ACC112 (cell line): ENCODE measurements at regions not wholly inside any gene's neighbourhood (a gene's known extent, or its start where the extent isn't known, plus 50 kb on each side); places are given as distances from the start of the nearest gene placed in this dataset.

Source experiments
- H2AFZ ChIP-seq: fragments of 200-600 bp; sonication (generic); one replicate; pipeline ENCODE4 v1.6.0; 2017; ENCODE audit warnings: antibody characterized with exemption, low read length; ENCODE audit not compliant: unreplicated experiment
- H3K27ac ChIP-seq: fragments of 200-600 bp; sonication (generic); 2 replicates; pipeline ENCODE4 v1.5.1; 2014; ENCODE audit warnings: low read depth, mild to moderate bottlenecking, antibody characterized with exemption, low read length, moderate library complexity
- H3K27me3 ChIP-seq: fragments of 200-600 bp; sonication (generic); 2 replicates; pipeline ENCODE4 v1.6.1; 2014; ENCODE audit warnings: mild to moderate bottlenecking, antibody characterized with exemption, low read length, moderate library complexity, mixed read lengths; ENCODE audit not compliant: insufficient read depth
- H3K36me3 ChIP-seq: fragments of 200-600 bp; sonication (generic); 2 replicates; pipeline ENCODE4 v1.6.1; 2016; ENCODE audit warnings: mild to moderate bottlenecking, antibody characterized with exemption, low read length, moderate library complexity, mixed read lengths; ENCODE audit not compliant: insufficient read depth
- H3K4me1 ChIP-seq: fragments of 200-600 bp; sonication (generic); one replicate; pipeline ENCODE4 v1.6.1; 2016; ENCODE audit warnings: low read length, mixed read lengths; ENCODE audit not compliant: insufficient read depth, unreplicated experiment, control insufficient read depth
- H3K4me3 ChIP-seq: fragments of 200-600 bp; sonication (generic); 2 replicates; pipeline ENCODE4 v1.5.1; 2014; ENCODE audit warnings: mild to moderate bottlenecking, low read depth, low read length
- H3K79me2 ChIP-seq: fragments of 200-600 bp; sonication (generic); one replicate; pipeline ENCODE4 v1.6.0; 2016; ENCODE audit warnings: low read length; ENCODE audit not compliant: control insufficient read depth, unreplicated experiment, insufficient read depth

GRCh38 chr12:91854725-91855124 is 290.9 kb downstream of the BTG1 start:
- no peaks in the 10 kb centered on the region for H3K36me3 ChIP-seq
- H3K27ac ChIP-seq: peak overlapping the region; percentile 42

GRCh38 chr12:91853350-91854127 is 292.1 kb downstream of the BTG1 start:
- Histone ChIP-seq H3K27ac (no peak overlapping the region), H3K4me3 (no peak overlapping the region), H3K79me2 (no peaks in the 10 kb centered on the region), H3K27me3 (no peaks in the 10 kb centered on the region), H3K36me3 (no peaks in the 10 kb centered on the region), H2AFZ (no peak overlapping the region), H3K4me1 (peaks cover 25% of the 10 kb centered on the region)

More at GRCh38 chr12:91854725-91855124, 290.9 kb downstream of the BTG1 start:
- no peak overlapping the region for H3K4me3 ChIP-seq
- H2AFZ ChIP-seq: peak overlapping the region; percentile 2
- no peaks in the 10 kb centered on the region for H3K79me2 ChIP-seq
- H3K27me3 ChIP-seq: no peaks in the 10 kb centered on the region
- peaks cover 25% of the 10 kb centered on the region for H3K4me1 ChIP-seq

GRCh38 chr12:91852634-91853033 is 293.0 kb downstream of the BTG1 start:
- H3K4me3 ChIP-seq: no peak overlapping the region
- no peaks in the 10 kb centered on the region for H3K27me3 ChIP-seq
- H3K79me2 ChIP-seq: no peaks in the 10 kb centered on the region
- H3K27ac ChIP-seq: no peak overlapping the region
- no peak overlapping the region for H2AFZ ChIP-seq
- peaks cover 25% of the 10 kb centered on the region for H3K4me1 ChIP-seq
- no peaks in the 10 kb centered on the region for H3K36me3 ChIP-seq

- no peaks in the 10 kb centered on the region for H3K27me3 ChIP-seq
- H3K36me3 ChIP-seq: no peaks in the 10 kb centered on the region
- H3K4me1 ChIP-seq: peaks cover 25% of the 10 kb centered on the region
- no peak overlapping the region for H2AFZ ChIP-seq
- H3K4me3 ChIP-seq: no peak overlapping the region
- H3K79me2 ChIP-seq: no peaks in the 10 kb centered on the region
- no peak overlapping the region for H3K27ac ChIP-seq
These were observed 293.7 kb downstream of the BTG1 start for GRCh38 chr12:91851741-91852477.

- H2AFZ ChIP-seq: no peak overlapping the region
- H3K4me1 ChIP-seq: no peaks in the 10 kb centered on the region
- H3K36me3 ChIP-seq: no peaks in the 10 kb centered on the region
- no peaks in the 10 kb centered on the region for H3K79me2 ChIP-seq
- H3K4me3 ChIP-seq: no peak overlapping the region
- H3K27me3 ChIP-seq: no peaks in the 10 kb centered on the region
- H3K27ac ChIP-seq: no peak overlapping the region
These were observed 299.1 kb downstream of the BTG1 start for GRCh38 chr12:91846466-91847055.

- Histone ChIP-seq H3K4me3 (no peak overlapping the region), H3K27me3 (no peaks in the 10 kb centered on the region), H2AFZ (no peak overlapping the region), H3K36me3 (no peaks in the 10 kb centered on the region), H3K79me2 (no peaks in the 10 kb centered on the region), H3K4me1 (no peaks in the 10 kb centered on the region), H3K27ac (no peak overlapping the region)
These were observed 300.3 kb downstream of the BTG1 start for GRCh38 chr12:91845365-91845764.

GRCh38 chr12:91841822-91842221 is 303.8 kb downstream of the BTG1 start:
- Histone ChIP-seq H3K79me2 (no peaks in the 10 kb centered on the region), H3K4me3 (no peak overlapping the region), H3K27me3 (no peaks in the 10 kb centered on the region), H3K36me3 (no peaks in the 10 kb centered on the region), H2AFZ (no peak overlapping the region), H3K4me1 (no peaks in the 10 kb centered on the region), H3K27ac (no peak overlapping the region)

DNA sequence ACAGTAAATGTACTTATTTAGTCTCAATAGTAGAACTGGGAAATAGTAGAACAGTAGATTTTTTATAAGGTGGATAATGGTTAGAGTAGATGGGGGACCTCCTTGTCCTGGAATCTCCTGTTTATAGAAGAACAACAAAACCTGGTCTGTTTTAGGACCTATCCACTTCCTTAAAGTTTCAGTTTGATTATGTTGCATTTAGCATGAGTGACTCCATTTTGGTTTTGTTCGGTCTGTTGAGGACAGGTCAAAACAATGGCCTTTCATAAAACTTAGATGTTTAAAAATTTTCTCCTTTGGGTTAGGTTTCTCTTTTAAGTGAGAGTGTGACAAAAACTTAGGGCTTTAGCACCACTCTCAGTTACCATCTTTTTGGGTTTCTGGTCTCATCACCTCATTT is 308.9 kb downstream of the BTG1 start:
- no peaks in the 10 kb centered on the region for H3K4me1 ChIP-seq
- H3K27me3 ChIP-seq: no peaks in the 10 kb centered on the region
- H2AFZ ChIP-seq: no peak overlapping the region
- H3K79me2 ChIP-seq: no peaks in the 10 kb centered on the region
- no peak overlapping the region for H3K4me3 ChIP-seq
- H3K36me3 ChIP-seq: no peaks in the 10 kb centered on the region
- H3K27ac ChIP-seq: no peak overlapping the region

GRCh38 chr12:91836264-91836663 is 309.4 kb downstream of the BTG1 start:
- no peaks in the 10 kb centered on the region for H3K79me2 ChIP-seq
- H3K27ac ChIP-seq: no peak overlapping the region
- H2AFZ ChIP-seq: no peak overlapping the region
- no peaks in the 10 kb centered on the region for H3K27me3 ChIP-seq
- H3K36me3 ChIP-seq: no peaks in the 10 kb centered on the region
- H3K4me1 ChIP-seq: no peaks in the 10 kb centered on the region
- no peak overlapping the region for H3K4me3 ChIP-seq

- Histone ChIP-seq H3K4me3 (no peak overlapping the region), H3K79me2 (no peaks in the 10 kb centered on the region), H3K4me1 (no peaks in the 10 kb centered on the region), H2AFZ (no peak overlapping the region), H3K27me3 (no peaks in the 10 kb centered on the region), H3K27ac (no peak overlapping the region), H3K36me3 (no peaks in the 10 kb centered on the region)
These were observed 310.0 kb downstream of the BTG1 start for GRCh38 chr12:91835693-91836092.
